Brain microvascular endothelial cell (primary cell): ENCODE measurements at regions not wholly inside any gene's neighbourhood (a gene's known extent, or its start where the extent isn't known, plus 50 kb on each side); places are given as distances from the start of the nearest gene placed in this dataset.
A peak's percentile ranks its signal among the peaks of the same experiment; 100 is the strongest.
"Not testable (repeated sequence)": the region's sequence is repeated elsewhere in the genome, so short reads cannot be mapped to it uniquely, and the experiment has no call there.

Source experiments
- DNase-seq: peaks from one replicate; pipeline ENCODE4 v3.0.0-alpha.2; 2020
- H3K27ac ChIP-seq: fragments of 250-450 bp; sonication (Bioruptor Pico); 2 replicates; pipeline ENCODE4 v1.5.1; 2020; ENCODE audit warnings: mild to moderate bottlenecking, moderate library complexity
- H3K27me3 ChIP-seq: fragments of 250-450 bp; sonication (Bioruptor Pico); replicated peaks from 2 replicates; pipeline ENCODE4 v1.5.1; 2020; ENCODE audit warnings: mild to moderate bottlenecking
- H3K36me3 ChIP-seq: fragments of 250-450 bp; sonication (Bioruptor Pico); replicated peaks from 2 replicates; pipeline ENCODE4 v1.5.1; 2020; ENCODE audit warnings: mild to moderate bottlenecking
- H3K4me3 ChIP-seq: 2 replicates; pipeline ENCODE4 v1.5.1; 2011; ENCODE audit warnings: low read depth, mild to moderate bottlenecking, control low read depth, low read length, moderate library complexity
- CTCF ChIP-seq: IDR thresholded peaks from 2 replicates; pipeline ENCODE4 v1.5.1; 2011; ENCODE audit warnings: low read depth, mild to moderate bottlenecking, moderate library complexity, low read length, control low read depth, inconsistent platforms; ENCODE audit errors: missing control alignments
- in situ Hi-C: cut with HindIII; loops from 2 replicates; pipeline ENCODE4 v1.10.0; 2017; ENCODE audit warnings: low sequenced_read_pairs, low pct_ligation_motif_present

- Histone ChIP-seq H3K27me3 (no peaks in the 10 kb centered on the region), H3K36me3 (no peaks in the 10 kb centered on the region), H3K27ac (no peak overlapping the region), H3K4me3 (no peak overlapping the region)
- no peak for TF ChIP-seq CTCF
- no peak for DNase-seq
- in situ Hi-C loops, result no loop called here
Measured at GRCh38 chr14:55838529-55839052, 258.6 kb downstream of the KTN1 start.

GRCh38 chr14:55839301-55839947, 259.4 kb downstream of the KTN1 start:
- H3K36me3 ChIP-seq, H3K4me3 ChIP-seq, H3K27ac ChIP-seq, DNase-seq, in situ Hi-C loops, H3K27me3 ChIP-seq: not testable (repeated sequence)

GRCh38 chr14:55840821-55841220, 260.8 kb downstream of the KTN1 start:
- no peak for TF ChIP-seq CTCF
- no peak for DNase-seq
- Histone ChIP-seq H3K4me3 (no peak overlapping the region), H3K27me3 (no peaks in the 10 kb centered on the region), H3K36me3 (no peaks in the 10 kb centered on the region), H3K27ac (no peak overlapping the region)
- in situ Hi-C loops, result no loop called here

- H3K27me3 ChIP-seq, result no peaks in the 10 kb centered on the region
- H3K27ac ChIP-seq, result no peak overlapping the region
- TF ChIP-seq CTCF, result no peak
- no peaks in the 10 kb centered on the region for H3K36me3 ChIP-seq
- H3K4me3 ChIP-seq, result no peak overlapping the region
- in situ Hi-C loops, result no loop called here
- DNase-seq, result no peak
Measured at GRCh38 chr14:55841625-55842024, 261.6 kb downstream of the KTN1 start.

- no peaks in the 10 kb centered on the region for H3K27me3 ChIP-seq
- H3K4me3 ChIP-seq, result no peak overlapping the region
- no peak overlapping the region for H3K27ac ChIP-seq
- peak; percentile 28 for TF ChIP-seq CTCF
- no peaks in the 10 kb centered on the region for H3K36me3 ChIP-seq
- no peak for DNase-seq
- in situ Hi-C loops, result no loop called here
Measured at GRCh38 chr14:55843718-55844403, 263.9 kb downstream of the KTN1 start.

GRCh38 chr14:55845963-55846825, 266.2 kb downstream of the KTN1 start:
- no peak for TF ChIP-seq CTCF
- DNase-seq, result no peak
- in situ Hi-C loops, result no loop called here
- Histone ChIP-seq H3K27ac (no peak overlapping the region), H3K36me3 (no peaks in the 10 kb centered on the region), H3K4me3 (no peak overlapping the region), H3K27me3 (no peaks in the 10 kb centered on the region)
